HUES6 (cell line): ENCODE measurements at regions not wholly inside any gene's neighbourhood (a gene's known extent, or its start where the extent isn't known, plus 50 kb on each side); places are given as distances from the start of the nearest gene placed in this dataset.

ENCODE experiments used
- H3K27ac ChIP-seq: 2 replicates; pipeline ENCODE4 v1.7.0; 2013; ENCODE audit warnings: low read depth, mild to moderate bottlenecking, low read length, inconsistent platforms
- H3K27me3 ChIP-seq: 2 replicates; pipeline ENCODE4 v1.6.1; 2013; ENCODE audit warnings: low read length; ENCODE audit not compliant: control insufficient read depth, insufficient read depth
- H3K36me3 ChIP-seq: 2 replicates; pipeline ENCODE4 v1.6.1; 2013; ENCODE audit warnings: low read length; ENCODE audit not compliant: control insufficient read depth, insufficient read depth
- H3K4me1 ChIP-seq: 2 replicates; pipeline ENCODE4 v1.6.1; 2013; ENCODE audit warnings: low read length; ENCODE audit not compliant: control insufficient read depth, insufficient read depth
- H3K4me3 ChIP-seq: 2 replicates; pipeline ENCODE4 v1.5.1; 2013; ENCODE audit warnings: low read depth, low read length
- H3K9ac ChIP-seq: one replicate; pipeline ENCODE4 v1.6.1; 2013; ENCODE audit warnings: mild to moderate bottlenecking, low read length
- H3K9me3 ChIP-seq: 2 replicates; pipeline ENCODE4 v1.6.1; 2013; ENCODE audit warnings: low read depth, low read length; ENCODE audit not compliant: control insufficient read depth, insufficient read depth

GRCh38 chr13:107144432-107144831 lies 576.5 kb upstream of the ARGLU1 start:
- no peaks in the 10 kb centered on the region for H3K9me3 ChIP-seq
- no peak overlapping the region for H3K4me3 ChIP-seq
- H3K4me1 ChIP-seq: no peaks in the 10 kb centered on the region
- H3K36me3 ChIP-seq: no peaks in the 10 kb centered on the region
- H3K27ac ChIP-seq: no peak overlapping the region
- H3K9ac ChIP-seq: no peak overlapping the region
- H3K27me3 ChIP-seq: no peaks in the 10 kb centered on the region

DNA sequence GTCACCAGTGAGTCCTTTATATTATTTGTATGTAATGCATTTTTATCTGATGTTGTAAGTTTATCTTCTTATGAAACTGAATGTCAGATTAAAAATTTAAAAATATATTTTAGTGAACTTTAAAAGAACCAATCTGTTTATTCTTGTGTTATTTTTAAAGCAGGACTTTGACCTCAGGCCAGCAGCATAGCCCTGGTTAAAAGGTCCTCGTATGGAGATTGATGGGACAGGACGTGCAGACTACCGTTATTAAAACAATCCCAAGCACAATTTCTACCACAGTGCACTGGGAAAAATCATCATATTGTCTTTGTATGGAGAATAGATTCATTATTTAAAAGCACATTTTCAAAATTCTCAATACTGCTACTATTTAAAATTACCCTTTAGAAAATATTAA lies 573.8 kb upstream of the ARGLU1 start:
- no peak overlapping the region for H3K27ac ChIP-seq
- no peaks in the 10 kb centered on the region for H3K9me3 ChIP-seq
- no peaks in the 10 kb centered on the region for H3K4me1 ChIP-seq
- H3K9ac ChIP-seq: no peak overlapping the region
- H3K27me3 ChIP-seq: no peaks in the 10 kb centered on the region
- no peak overlapping the region for H3K4me3 ChIP-seq
- no peaks in the 10 kb centered on the region for H3K36me3 ChIP-seq

DNA sequence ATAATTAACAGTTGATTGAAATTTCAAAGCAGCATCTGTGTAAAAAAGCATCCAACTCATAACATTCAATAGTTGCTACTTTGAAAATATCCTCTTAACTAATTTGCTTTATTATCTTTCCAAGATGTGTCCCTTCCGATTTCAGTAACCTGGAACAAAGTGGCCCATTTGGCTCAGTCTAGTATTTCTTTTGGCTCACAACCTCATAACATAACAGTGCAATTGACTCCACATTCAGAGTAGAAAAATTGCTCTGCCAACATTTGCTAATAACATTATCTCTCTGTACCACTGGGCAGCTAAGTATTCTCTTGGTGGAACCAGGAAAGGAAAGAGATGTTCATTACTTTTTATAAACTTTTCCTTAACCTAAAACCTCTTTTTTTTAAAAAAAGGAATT lies 571.1 kb upstream of the ARGLU1 start:
- H3K27ac ChIP-seq: no peak overlapping the region
- H3K36me3 ChIP-seq: no peaks in the 10 kb centered on the region
- H3K4me1 ChIP-seq: no peaks in the 10 kb centered on the region
- H3K9ac ChIP-seq: no peak overlapping the region
- no peak overlapping the region for H3K4me3 ChIP-seq
- no peaks in the 10 kb centered on the region for H3K9me3 ChIP-seq
- no peaks in the 10 kb centered on the region for H3K27me3 ChIP-seq

GRCh38 chr13:107138486-107138885 lies 570.5 kb upstream of the ARGLU1 start:
- no peaks in the 10 kb centered on the region for H3K9me3 ChIP-seq
- H3K4me1 ChIP-seq: no peaks in the 10 kb centered on the region
- no peak overlapping the region for H3K27ac ChIP-seq
- no peaks in the 10 kb centered on the region for H3K36me3 ChIP-seq
- no peaks in the 10 kb centered on the region for H3K27me3 ChIP-seq
- H3K4me3 ChIP-seq: no peak overlapping the region
- no peak overlapping the region for H3K9ac ChIP-seq

DNA sequence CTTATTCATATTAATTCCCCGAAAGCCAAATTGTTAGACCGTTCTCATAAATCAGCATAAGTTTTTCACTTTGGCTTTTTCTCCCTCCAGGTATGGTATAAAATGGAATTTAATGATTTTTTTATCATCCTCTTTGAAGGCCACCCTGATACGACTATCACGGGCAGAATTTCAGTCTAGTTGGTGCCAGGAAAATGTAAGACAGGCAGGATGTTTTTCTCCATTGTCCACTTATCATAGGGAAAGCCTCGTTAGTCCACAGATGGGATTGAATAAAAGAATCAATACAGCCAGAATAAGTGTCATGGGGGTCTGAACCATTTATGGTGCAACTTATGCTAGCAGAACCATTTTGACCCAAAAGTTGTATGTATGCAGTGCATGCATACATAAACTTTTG lies 566.0 kb upstream of the ARGLU1 start:
- H3K4me3 ChIP-seq: no peak overlapping the region
- no peaks in the 10 kb centered on the region for H3K27me3 ChIP-seq
- peaks cover 3% of the 10 kb centered on the region; the same call in 1 of the 2 replicates for H3K9me3 ChIP-seq
- H3K9ac ChIP-seq: no peak overlapping the region
- no peaks in the 10 kb centered on the region for H3K4me1 ChIP-seq
- H3K27ac ChIP-seq: no peak overlapping the region
- H3K36me3 ChIP-seq: no peaks in the 10 kb centered on the region

DNA sequence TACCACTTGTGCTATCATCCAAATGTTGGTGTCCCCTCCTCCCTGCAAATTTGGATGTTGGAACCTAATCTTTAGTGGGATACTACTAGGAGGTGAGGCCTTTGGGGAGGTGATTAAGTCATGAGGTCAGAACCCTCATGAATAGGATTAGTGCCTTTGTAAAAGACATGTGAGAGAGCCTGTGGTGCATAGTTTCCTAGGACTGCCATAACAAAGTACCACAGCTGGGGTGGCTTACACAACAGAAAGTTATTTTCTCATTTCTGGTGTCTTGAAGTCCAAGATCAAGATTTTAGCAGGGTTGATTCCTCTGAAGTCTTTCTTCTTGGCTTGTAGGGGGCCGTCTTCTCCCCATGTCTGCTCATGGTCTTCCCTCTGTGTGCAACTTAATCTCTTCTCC lies 562.6 kb upstream of the ARGLU1 start:
- no peak overlapping the region for H3K4me3 ChIP-seq
- H3K4me1 ChIP-seq: no peaks in the 10 kb centered on the region
- H3K27ac ChIP-seq: no peak overlapping the region
- no peaks in the 10 kb centered on the region for H3K27me3 ChIP-seq
- H3K9me3 ChIP-seq: peaks cover 14% of the 10 kb centered on the region; the same call in 1 of the 2 replicates
- no peaks in the 10 kb centered on the region for H3K36me3 ChIP-seq
- H3K9ac ChIP-seq: no peak overlapping the region

- Histone ChIP-seq H3K4me1 (no peaks in the 10 kb centered on the region), H3K4me3 (no peak overlapping the region)
Measured at GRCh38 chr13:107124730-107125129, 556.8 kb upstream of the ARGLU1 start.

DNA sequence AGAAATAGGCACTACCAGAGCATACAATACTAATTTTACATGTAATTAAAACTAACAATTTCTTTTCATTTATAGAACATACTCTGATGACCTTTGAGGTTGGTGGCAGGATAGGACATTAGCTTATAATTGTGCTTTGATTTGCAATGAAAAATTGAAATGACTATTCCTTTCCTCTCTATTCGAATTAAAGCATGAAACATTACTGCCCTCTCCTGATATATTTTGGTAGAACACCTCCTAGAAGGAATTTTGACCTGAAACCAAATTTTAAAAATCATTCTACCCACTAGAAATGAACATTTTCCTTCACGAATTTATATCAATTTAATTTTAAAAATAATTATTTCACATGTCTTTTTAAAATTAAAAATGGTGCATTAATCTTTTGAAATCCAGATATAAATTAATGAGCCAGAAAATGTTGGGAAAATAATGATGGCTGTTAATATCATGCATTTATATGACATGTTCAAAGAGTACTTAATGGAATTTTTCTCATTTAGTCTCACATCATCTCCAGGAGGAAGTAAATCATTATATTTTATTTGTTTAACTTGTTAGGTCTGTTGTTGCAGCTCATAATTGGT lies 556.3 kb upstream of the ARGLU1 start:
- no peak overlapping the region for H3K9ac ChIP-seq

More at GRCh38 chr13:107124730-107125129, 556.8 kb upstream of the ARGLU1 start:
- H3K36me3 ChIP-seq: no peaks in the 10 kb centered on the region
- H3K27ac ChIP-seq: no peak overlapping the region
- peaks cover 14% of the 10 kb centered on the region; the same call in 1 of the 2 replicates for H3K9me3 ChIP-seq
- no peaks in the 10 kb centered on the region for H3K27me3 ChIP-seq
- no peak overlapping the region for H3K9ac ChIP-seq

DNA sequence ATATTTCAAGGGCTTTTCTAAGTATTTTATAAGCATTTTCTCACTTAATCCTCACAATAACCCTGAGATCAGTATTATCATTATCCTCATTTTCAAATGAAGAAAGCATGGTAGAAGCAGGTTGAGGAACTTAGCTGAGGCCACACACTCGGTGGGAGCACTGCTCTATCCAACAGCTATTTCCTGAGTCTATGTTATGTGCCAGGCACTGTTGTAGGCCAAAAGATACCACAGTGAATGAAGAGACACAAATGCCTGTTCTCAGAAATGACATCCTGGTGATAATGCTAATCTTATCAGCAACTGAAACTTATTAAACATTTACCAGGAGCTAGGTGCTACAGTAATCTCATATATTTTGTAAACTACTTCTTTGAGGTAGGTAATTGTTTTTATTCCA lies 553.9 kb upstream of the ARGLU1 start:
- Histone ChIP-seq H3K4me1 (no peaks in the 10 kb centered on the region), H3K9ac (no peak overlapping the region), H3K4me3 (no peak overlapping the region), H3K27ac (no peak overlapping the region), H3K27me3 (no peaks in the 10 kb centered on the region), H3K36me3 (no peaks in the 10 kb centered on the region), H3K9me3 (no peaks in the 10 kb centered on the region)

More for the DNA sequence above, 556.3 kb upstream of the ARGLU1 start:
- Histone ChIP-seq H3K4me1 (no peaks in the 10 kb centered on the region), H3K4me3 (no peak overlapping the region), H3K27me3 (no peaks in the 10 kb centered on the region), H3K27ac (no peak overlapping the region), H3K36me3 (no peaks in the 10 kb centered on the region), H3K9me3 (peaks cover 14% of the 10 kb centered on the region; the same call in 1 of the 2 replicates)

GRCh38 chr13:107119989-107120881 lies 552.3 kb upstream of the ARGLU1 start:
- H3K36me3 ChIP-seq: no peaks in the 10 kb centered on the region
- no peak overlapping the region for H3K27ac ChIP-seq
- H3K27me3 ChIP-seq: no peaks in the 10 kb centered on the region
- H3K9ac ChIP-seq: no peak overlapping the region
- no peaks in the 10 kb centered on the region for H3K4me1 ChIP-seq
- no peaks in the 10 kb centered on the region for H3K9me3 ChIP-seq
- no peak overlapping the region for H3K4me3 ChIP-seq

DNA sequence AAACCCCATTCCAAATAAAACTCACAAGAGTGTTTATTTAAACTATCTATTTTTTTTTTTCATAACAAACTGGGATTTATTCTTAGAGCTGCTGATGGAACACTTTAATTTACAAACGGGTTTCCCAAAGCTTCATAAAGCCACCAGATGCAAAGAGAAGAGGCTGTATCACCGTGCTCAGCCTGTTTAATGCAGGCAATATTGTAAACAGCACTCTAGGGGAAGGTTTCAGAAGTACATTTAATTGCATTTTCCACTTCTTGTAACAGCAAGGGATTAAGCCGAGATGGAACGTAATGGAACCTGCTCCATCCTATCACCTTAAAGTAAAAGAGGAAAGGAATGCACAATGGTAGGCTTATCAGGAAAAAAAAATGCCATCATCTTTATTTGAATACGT lies 550.6 kb upstream of the ARGLU1 start:
- no peaks in the 10 kb centered on the region for H3K9me3 ChIP-seq
- H3K36me3 ChIP-seq: no peaks in the 10 kb centered on the region
- H3K4me1 ChIP-seq: no peaks in the 10 kb centered on the region
- H3K27ac ChIP-seq: no peak overlapping the region
- no peaks in the 10 kb centered on the region for H3K27me3 ChIP-seq
- H3K4me3 ChIP-seq: no peak overlapping the region
- no peak overlapping the region for H3K9ac ChIP-seq
